H7 (cell line): ENCODE measurements at regions not wholly inside any gene's neighbourhood (a gene's known extent, or its start where the extent isn't known, plus 50 kb on each side); places are given as distances from the start of the nearest gene placed in this dataset.

Experiments used
- DNase-seq: peaks from one replicate; pipeline ENCODE4 v3.0.0; 2012
- H3K27me3 ChIP-seq: 2 replicates; pipeline ENCODE4 v1.6.0; 2011; ENCODE audit warnings: mild to moderate bottlenecking, low read length; ENCODE audit not compliant: control insufficient read depth, insufficient read depth
- H3K36me3 ChIP-seq: replicated peaks from 2 replicates; pipeline ENCODE4 v1.5.1; 2011; ENCODE audit warnings: low read length; ENCODE audit not compliant: control insufficient read depth, insufficient read depth
- H3K4me3 ChIP-seq: 2 replicates; pipeline ENCODE4 v1.5.1; 2011; ENCODE audit warnings: low read depth, mild to moderate bottlenecking, control low read depth, low read length, moderate library complexity; ENCODE audit not compliant: insufficient read depth

- H3K27me3 ChIP-seq, result no peaks in the 10 kb centered on the region
- no peak overlapping the region for H3K4me3 ChIP-seq
- DNase-seq, result no peak
Measured at GRCh38 chr1:103190766-103191165, 82.4 kb upstream of the COL11A1 start.

GRCh38 chr1:103187673-103188072, 79.4 kb upstream of the COL11A1 start:
- no peak for DNase-seq
- no peak overlapping the region for H3K4me3 ChIP-seq
- H3K27me3 ChIP-seq, result no peaks in the 10 kb centered on the region
- H3K36me3 ChIP-seq, result no peaks in the 10 kb centered on the region

More at GRCh38 chr1:103190766-103191165, 82.4 kb upstream of the COL11A1 start:
- H3K36me3 ChIP-seq, result no peaks in the 10 kb centered on the region

GRCh38 chr1:103180660-103181059, 72.3 kb upstream of the COL11A1 start:
- Histone ChIP-seq H3K4me3 (no peak overlapping the region), H3K27me3 (no peaks in the 10 kb centered on the region), H3K36me3 (no peaks in the 10 kb centered on the region)
- DNase-seq, result no peak

- Histone ChIP-seq H3K4me3 (no peak overlapping the region), H3K36me3 (no peaks in the 10 kb centered on the region), H3K27me3 (no peaks in the 10 kb centered on the region)
- DNase-seq, result no peak
Measured at GRCh38 chr1:103177108-103177775, 68.9 kb upstream of the COL11A1 start.

GRCh38 chr1:103171041-103171590, 62.8 kb upstream of the COL11A1 start:
- no peak for DNase-seq
- no peak overlapping the region for H3K4me3 ChIP-seq
- H3K27me3 ChIP-seq, result no peaks in the 10 kb centered on the region
- no peaks in the 10 kb centered on the region for H3K36me3 ChIP-seq

- no peak for DNase-seq
- Histone ChIP-seq H3K27me3 (no peaks in the 10 kb centered on the region), H3K4me3 (no peak overlapping the region), H3K36me3 (no peaks in the 10 kb centered on the region)
Measured at GRCh38 chr1:103170609-103171008, 62.3 kb upstream of the COL11A1 start.

- no peaks in the 10 kb centered on the region for H3K27me3 ChIP-seq
- no peak overlapping the region for H3K4me3 ChIP-seq
- no peak for DNase-seq
- no peaks in the 10 kb centered on the region for H3K36me3 ChIP-seq
Measured at GRCh38 chr1:103162360-103162759, 54.0 kb upstream of the COL11A1 start.

GRCh38 chr1:103160281-103160680, 52.0 kb upstream of the COL11A1 start:
- H3K27me3 ChIP-seq, result no peaks in the 10 kb centered on the region
- no peak overlapping the region for H3K4me3 ChIP-seq
- no peaks in the 10 kb centered on the region for H3K36me3 ChIP-seq
- no peak for DNase-seq
